Muscle of leg (tissue), 3 donors: ENCODE measurements at regions not wholly inside any gene's neighbourhood (a gene's known extent, or its start where the extent isn't known, plus 50 kb on each side); places are given as distances from the start of the nearest gene placed in this dataset.

Source experiments
- DNase-seq: peaks from one replicate; pipeline ENCODE4 v3.0.0; 2013
- H3K27ac ChIP-seq: one replicate; pipeline ENCODE4 v1.5.1; 2013; ENCODE audit warnings: mild to moderate bottlenecking, low read length, control low read depth
- H3K27me3 ChIP-seq: one replicate; pipeline ENCODE4 v1.6.1; 2013; ENCODE audit warnings: low read length; ENCODE audit not compliant: control insufficient read depth, insufficient read depth
- H3K36me3 ChIP-seq: one replicate; pipeline ENCODE4 v1.6.1; 2013; ENCODE audit warnings: low read length; ENCODE audit not compliant: control insufficient read depth, insufficient read depth
- H3K4me1 ChIP-seq: one replicate; pipeline ENCODE4 v1.6.1; 2013; ENCODE audit warnings: low read length; ENCODE audit not compliant: control insufficient read depth, insufficient read depth
- H3K4me3 ChIP-seq: one replicate; pipeline ENCODE4 v1.5.1; 2013; ENCODE audit warnings: low read length, control low read depth
- H3K9me3 ChIP-seq: replicated peaks from 2 replicates; pipeline ENCODE4 v1.6.1; 2013; ENCODE audit warnings: low read depth, low read length; ENCODE audit not compliant: control insufficient read depth
- WGBS: methylation state at CpG from one replicate; pipeline ENCODE4 v1.1.5; 2013; ENCODE audit warnings: missing lambda C conversion rate; ENCODE audit not compliant: insufficient coverage; 5-methylcytosine and 5-hydroxymethylcytosine counted together

DNA sequence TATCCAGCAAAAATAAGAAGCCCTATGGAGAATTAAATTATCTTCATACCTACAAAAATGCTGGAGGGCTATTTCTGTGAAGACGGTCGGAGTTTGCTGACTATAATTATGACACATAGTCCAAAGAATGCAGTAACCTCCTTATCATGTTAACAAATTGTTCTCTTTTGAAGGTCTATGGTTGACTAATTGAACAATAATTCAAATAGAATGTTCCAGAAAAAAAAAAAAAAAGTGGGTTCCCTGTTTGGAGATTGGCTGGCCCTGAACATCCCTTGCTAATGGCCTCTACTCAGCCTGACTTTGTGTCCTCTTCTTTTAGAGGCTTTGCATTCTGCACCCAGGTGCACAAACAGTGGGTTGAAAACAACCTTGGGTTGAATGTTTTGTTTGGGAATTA, 82.8 kb upstream of the CCBE1 start:
- no peaks in the 10 kb centered on the region for H3K27me3 ChIP-seq
- H3K27ac ChIP-seq: no peak overlapping the region
- H3K9me3 ChIP-seq: no peaks in the 10 kb centered on the region
- H3K36me3 ChIP-seq: no peaks in the 10 kb centered on the region
- H3K4me1 ChIP-seq: no peaks in the 10 kb centered on the region
- DNase-seq: no peak
- no peak overlapping the region for H3K4me3 ChIP-seq
- WGBS: no CpG with 5 or more reads among the region's 2 CpGs

DNA sequence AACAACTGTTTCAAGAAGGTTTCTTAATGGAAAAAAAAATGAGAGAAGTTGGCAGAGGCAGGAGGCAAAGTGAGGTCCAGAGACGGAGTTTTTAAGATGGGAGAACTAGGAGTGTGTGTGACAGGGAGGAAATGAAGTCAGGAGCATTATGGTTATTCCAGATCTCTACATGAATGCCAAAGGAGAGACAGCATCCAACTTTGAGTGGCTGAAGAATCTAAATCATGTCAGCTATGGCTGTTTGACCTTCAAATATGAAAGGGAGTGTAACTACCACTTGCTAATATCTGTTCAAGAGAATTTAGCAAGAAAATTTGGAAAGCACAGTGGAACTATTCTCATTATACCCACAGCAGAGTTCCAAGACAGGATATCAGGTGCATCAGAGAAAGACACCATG, 81.2 kb upstream of the CCBE1 start:
- WGBS: 38% methylated on average over 1 of the region's 1 CpG
- DNase-seq: peak; percentile 31
- Histone ChIP-seq H3K4me3 (no peak overlapping the region), H3K36me3 (no peaks in the 10 kb centered on the region), H3K4me1 (no peaks in the 10 kb centered on the region), H3K9me3 (no peaks in the 10 kb centered on the region), H3K27ac (no peak overlapping the region), H3K27me3 (no peaks in the 10 kb centered on the region)

DNA sequence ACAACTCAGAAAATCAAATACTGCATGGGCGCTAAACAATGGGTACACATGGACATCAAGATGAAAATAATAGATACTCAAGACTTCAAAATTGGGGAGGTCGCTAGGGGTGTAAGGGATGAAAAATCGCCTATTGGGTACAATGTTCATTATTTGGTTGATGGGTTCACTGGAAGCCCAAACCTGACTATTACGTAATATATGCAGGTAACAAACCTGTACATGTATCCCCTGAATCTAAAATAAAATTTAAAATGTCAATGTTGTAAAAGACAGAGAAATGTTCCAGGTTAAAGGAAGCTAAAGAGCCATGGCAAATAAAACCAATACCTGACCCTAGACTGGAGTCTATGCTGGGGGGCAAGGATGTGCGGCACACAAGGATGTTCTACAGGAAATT, 80.4 kb upstream of the CCBE1 start:
- DNase-seq: no peak
- no peaks in the 10 kb centered on the region for H3K27me3 ChIP-seq
- no peak overlapping the region for H3K27ac ChIP-seq
- no peaks in the 10 kb centered on the region for H3K4me1 ChIP-seq
- no peaks in the 10 kb centered on the region for H3K9me3 ChIP-seq
- no CpG with 5 or more reads among the region's 5 CpGs for WGBS
- H3K4me3 ChIP-seq: no peak overlapping the region
- H3K36me3 ChIP-seq: no peaks in the 10 kb centered on the region

DNA sequence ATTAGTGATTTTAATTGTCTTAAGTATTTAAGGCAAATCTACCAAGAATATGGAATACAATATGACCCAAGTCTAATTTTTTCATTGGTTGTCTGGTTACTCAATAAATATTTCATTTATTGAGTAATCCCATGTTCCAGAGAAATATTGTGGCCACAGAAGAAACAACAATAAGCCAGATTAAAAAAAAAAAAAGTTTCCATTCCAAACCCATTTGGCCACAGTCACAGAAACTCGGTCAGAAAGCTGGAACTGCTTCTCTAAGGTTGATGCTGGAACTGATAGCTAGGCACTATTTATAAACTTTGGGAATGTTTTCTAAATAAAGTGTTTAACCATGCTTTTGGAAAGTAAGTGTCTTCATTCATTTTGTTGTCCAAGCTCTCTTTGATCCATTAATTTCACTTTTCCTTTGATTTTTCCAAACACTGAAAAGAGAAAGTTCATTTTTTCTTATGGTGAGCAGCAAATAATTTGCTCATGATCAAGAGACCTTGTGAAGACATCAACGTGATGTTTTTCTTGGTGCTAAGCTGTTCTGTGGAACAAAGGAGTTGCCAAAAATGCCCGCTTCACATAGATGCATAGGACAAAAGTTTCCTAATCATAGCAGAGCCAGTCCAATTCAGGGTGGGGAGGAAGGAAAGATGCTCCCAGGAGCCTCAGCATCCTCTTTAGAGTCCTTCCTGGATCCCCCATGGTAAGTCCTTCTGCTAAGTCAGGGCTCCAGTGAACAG, 72.1 kb upstream of the CCBE1 start:
- WGBS: no CpG with 5 or more reads among the region's 3 CpGs
- no peaks in the 10 kb centered on the region for H3K36me3 ChIP-seq
- no peak overlapping the region for H3K4me3 ChIP-seq
- peaks cover 3% of the 10 kb centered on the region for H3K27me3 ChIP-seq
- DNase-seq: peak; percentile 74
- H3K4me1 ChIP-seq: no peaks in the 10 kb centered on the region
- peak overlapping the region; percentile 47 for H3K27ac ChIP-seq
- no peaks in the 10 kb centered on the region for H3K9me3 ChIP-seq

DNA sequence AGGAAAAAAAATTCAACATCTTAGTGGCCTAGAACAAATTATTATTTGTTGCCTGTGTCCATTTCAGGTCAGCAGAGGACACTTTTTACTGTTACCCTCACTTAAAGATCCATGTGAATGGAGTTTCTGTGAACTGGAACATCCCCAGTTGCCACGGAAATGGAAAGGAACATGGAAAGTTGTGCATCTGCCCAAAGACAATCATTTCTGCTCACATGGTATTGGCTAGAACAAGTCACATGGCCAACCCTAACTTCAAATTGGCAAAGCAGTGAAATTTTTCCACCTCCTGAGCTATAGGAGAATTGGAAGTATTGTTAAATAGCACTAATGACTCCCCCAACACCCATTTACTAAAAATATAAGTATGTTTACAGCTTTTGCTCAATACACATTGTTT, 71.2 kb upstream of the CCBE1 start:
- H3K27ac ChIP-seq: peak overlapping the region; percentile 47
- H3K4me3 ChIP-seq: no peak overlapping the region
- H3K4me1 ChIP-seq: no peaks in the 10 kb centered on the region
- peaks cover 3% of the 10 kb centered on the region for H3K27me3 ChIP-seq
- no peaks in the 10 kb centered on the region for H3K9me3 ChIP-seq
- H3K36me3 ChIP-seq: no peaks in the 10 kb centered on the region
- DNase-seq: peak; percentile 87
- WGBS: no CpG with 5 or more reads among the region's 1 CpG

DNA sequence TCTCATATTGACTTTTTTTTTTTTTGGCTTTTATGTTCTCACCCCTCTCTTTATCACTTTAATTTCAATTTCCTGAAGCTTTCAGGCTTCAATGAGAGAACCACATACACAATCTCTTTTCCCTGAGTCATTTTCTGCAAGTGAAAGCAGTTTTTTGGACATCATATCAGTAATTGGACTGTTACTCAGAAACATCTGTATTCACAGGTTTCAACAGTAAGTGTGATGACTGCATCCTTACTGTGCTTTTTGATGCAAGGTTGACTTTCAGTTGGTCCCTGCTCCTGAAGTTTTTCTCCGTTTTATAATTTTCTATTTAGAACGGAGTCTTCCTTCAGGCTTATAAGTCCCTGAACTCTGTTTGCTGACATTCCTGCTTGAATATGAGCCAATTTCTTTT, 70.5 kb upstream of the CCBE1 start:
- no peak overlapping the region for H3K4me3 ChIP-seq
- WGBS: 37% methylated on average over 2 of the region's 2 CpGs
- H3K4me1 ChIP-seq: no peaks in the 10 kb centered on the region
- no peaks in the 10 kb centered on the region for H3K9me3 ChIP-seq
- H3K36me3 ChIP-seq: no peaks in the 10 kb centered on the region
- peak; percentile 37 for DNase-seq
- no peak overlapping the region for H3K27ac ChIP-seq
- H3K27me3 ChIP-seq: peaks cover 3% of the 10 kb centered on the region

DNA sequence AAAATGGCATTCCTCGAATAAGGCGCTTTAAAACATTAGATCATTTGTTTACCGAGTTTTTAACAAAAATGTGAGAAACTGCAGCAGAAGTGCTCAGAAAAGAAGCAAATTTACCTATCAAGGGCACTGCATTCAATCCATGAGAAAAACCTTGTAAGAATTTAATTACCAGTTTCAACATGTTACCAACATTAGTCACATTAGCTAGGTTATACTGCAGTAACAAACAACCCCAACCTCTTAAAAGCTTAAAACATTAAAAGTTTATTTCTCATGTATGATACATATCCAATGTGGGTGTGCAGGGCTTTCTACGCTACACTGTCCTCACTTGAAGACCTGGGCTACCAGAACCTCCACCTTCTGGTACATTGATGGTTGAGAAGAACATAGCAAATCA, 68.1 kb upstream of the CCBE1 start:
- 93% methylated on average over 3 of the region's 4 CpGs for WGBS

DNA sequence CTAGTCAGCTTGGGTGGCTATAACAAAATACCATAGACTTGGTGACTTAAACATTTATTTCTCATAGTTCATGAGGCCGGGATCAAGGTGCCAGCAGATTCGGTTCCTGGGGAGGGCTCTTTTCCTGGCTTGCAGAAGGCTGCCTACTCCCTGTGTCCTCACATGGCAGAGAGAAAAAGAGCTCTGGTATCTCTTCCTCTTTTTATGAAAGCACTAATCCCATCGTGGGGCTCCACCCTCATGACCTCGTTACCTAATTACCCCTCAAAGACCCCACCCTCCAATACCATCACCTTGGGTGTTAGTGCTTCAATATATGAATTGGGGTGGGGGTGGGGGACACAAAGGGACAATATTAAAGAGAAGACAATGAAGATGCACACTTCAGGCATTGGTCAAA, 67.1 kb upstream of the CCBE1 start:
- Histone ChIP-seq H3K9me3 (no peaks in the 10 kb centered on the region), H3K4me3 (no peak overlapping the region), H3K27me3 (no peaks in the 10 kb centered on the region), H3K27ac (no peak overlapping the region), H3K4me1 (no peaks in the 10 kb centered on the region), H3K36me3 (no peaks in the 10 kb centered on the region)
- DNase-seq: no peak
- WGBS: 50% methylated on average over 1 of the region's 4 CpGs

More for the DNA sequence above, 68.1 kb upstream of the CCBE1 start:
- H3K4me3 ChIP-seq: no peak overlapping the region
- DNase-seq: no peak
- no peak overlapping the region for H3K27ac ChIP-seq
- no peaks in the 10 kb centered on the region for H3K36me3 ChIP-seq
- H3K9me3 ChIP-seq: no peaks in the 10 kb centered on the region
- no peaks in the 10 kb centered on the region for H3K4me1 ChIP-seq
- H3K27me3 ChIP-seq: peaks cover 2% of the 10 kb centered on the region

DNA sequence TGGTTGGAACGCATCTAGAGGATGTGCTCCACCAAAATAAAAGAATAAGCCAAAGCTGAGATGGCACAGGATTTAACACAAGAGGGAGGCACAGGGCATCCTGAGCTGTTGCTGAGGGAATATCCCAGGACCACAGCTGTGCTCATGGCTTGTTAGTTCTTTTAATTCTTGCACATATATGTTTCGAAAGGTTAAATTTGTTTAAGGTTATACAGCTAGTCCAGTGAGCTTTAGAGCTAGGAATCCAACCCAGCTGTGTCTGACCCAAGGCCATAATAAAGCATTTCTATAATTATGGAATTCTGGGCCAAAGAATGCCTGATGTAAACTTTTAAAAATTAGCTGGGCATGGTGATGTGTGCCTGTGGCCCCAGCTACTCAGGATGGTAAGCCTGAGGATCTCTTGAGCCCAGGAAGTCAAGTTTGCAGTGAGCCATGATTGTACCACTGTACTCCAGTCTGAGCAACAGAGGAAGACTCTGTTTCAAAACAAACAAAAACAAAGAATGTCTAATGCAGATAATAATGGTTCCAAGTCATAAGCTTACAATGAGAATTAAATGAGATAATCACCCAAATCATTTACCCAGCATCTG, 66.4 kb upstream of the CCBE1 start:
- no peak overlapping the region for H3K27ac ChIP-seq
- no peaks in the 10 kb centered on the region for H3K36me3 ChIP-seq
- no peak overlapping the region for H3K4me3 ChIP-seq
- no CpG with 5 or more reads among the region's 2 CpGs for WGBS
- no peaks in the 10 kb centered on the region for H3K9me3 ChIP-seq
- no peak for DNase-seq
- H3K27me3 ChIP-seq: no peaks in the 10 kb centered on the region
- no peaks in the 10 kb centered on the region for H3K4me1 ChIP-seq

DNA sequence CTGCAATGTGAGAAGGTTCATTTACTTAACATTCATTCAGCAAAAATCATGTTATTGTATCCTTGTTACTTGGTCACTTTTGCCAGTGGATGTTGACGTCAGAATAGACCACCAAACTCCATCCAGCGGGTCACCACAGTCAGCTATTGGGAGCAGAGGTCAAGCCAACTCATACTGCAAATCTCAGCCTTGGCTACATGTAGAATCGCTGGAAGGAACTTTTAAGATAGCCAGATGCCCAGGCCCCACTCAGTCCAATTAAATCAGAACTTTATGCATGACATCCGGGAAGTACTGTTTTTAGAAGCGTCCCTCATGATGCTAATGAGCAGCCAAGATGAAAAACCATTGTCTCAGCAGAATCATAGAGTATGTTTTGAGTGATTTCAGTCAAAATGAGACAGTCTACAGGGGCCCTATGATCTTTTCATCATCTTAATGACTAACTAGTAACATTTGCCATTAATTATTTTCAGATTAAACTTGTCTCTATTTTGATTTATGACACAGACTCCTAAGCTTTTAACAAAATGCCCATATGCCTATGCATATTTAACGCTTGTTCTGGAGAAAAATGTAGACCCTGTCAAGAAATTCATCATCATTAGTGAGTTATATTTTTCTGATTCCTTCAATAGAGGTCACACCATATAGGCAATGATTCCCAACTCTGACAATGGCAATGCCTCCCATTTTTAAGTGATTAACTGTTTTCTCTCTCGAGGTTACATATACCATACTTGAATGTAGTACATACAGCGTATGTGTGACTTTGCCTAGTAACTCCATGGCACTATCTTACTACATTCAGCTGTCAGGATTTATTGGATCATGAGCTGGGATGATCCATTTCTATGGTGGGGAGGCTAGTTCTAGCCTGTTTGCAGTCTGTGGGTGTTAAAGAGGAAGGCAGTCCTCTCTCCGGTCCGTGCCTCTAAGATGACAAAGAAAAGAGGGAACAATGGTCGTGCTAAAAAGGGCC, 63.7 kb upstream of the CCBE1 start:
- DNase-seq: no peak
- Histone ChIP-seq H3K4me1 (no peaks in the 10 kb centered on the region), H3K9me3 (no peaks in the 10 kb centered on the region), H3K27me3 (no peaks in the 10 kb centered on the region), H3K36me3 (no peaks in the 10 kb centered on the region), H3K4me3 (no peak overlapping the region), H3K27ac (no peak overlapping the region)
- 87% methylated on average over 5 of the region's 11 CpGs for WGBS
